BE2C (cell line): ENCODE measurements at regions not wholly inside any gene's neighbourhood (a gene's known extent, or its start where the extent isn't known, plus 50 kb on each side); places are given as distances from the start of the nearest gene placed in this dataset.

Source experiments
- DNase-seq: peaks from one replicate; pipeline ENCODE4 v3.0.0-alpha.2; 2020
- H3K27me3 ChIP-seq: fragments of 250-450 bp; sonication (Bioruptor Pico); 2 replicates; pipeline ENCODE4 v1.5.1; 2020; ENCODE audit warnings: mild to moderate bottlenecking
- H3K36me3 ChIP-seq: fragments of 250-450 bp; sonication (Bioruptor Pico); 2 replicates; pipeline ENCODE4 v1.5.1; 2020; ENCODE audit warnings: mild to moderate bottlenecking
- H3K4me1 ChIP-seq: fragments of 250-450 bp; sonication (Bioruptor Pico); 2 replicates; pipeline ENCODE4 v1.5.1; 2020
- H3K4me3 ChIP-seq: 2 replicates; pipeline ENCODE4 v1.5.1; 2011; ENCODE audit warnings: low read depth, low read length
- H3K9me3 ChIP-seq: fragments of 250-450 bp; sonication (Bioruptor Pico); 2 replicates; pipeline ENCODE4 v1.5.1; 2020
- TF ChIP-seq, protein P1 (sequence below): IDR thresholded peaks from 2 replicates; pipeline ENCODE4 v1.5.1; 2012; ENCODE audit warnings: mild to moderate bottlenecking, low read depth, low read length

DNA sequence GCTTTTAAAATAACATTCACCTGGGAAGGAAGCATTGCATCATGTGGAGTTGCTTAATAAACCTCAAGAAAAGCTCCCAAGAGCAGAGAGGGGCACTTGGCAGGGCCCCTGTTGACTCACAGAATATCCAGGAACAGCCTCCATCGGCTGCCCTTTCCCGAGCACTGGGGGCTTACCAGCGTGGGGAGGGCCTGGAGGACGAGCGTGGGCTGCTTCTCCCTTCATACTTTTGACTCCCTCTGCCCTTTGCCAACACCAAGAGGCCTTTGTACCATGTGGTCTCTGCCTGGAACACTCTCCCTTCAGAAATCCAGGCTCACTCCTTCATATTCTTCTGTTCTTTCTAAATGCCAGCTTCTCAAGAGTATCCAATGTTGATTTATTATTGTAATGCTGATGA lies 492.1 kb upstream of the TMEM132C start:
- H3K4me3 ChIP-seq: no peak overlapping the region
- H3K27me3 ChIP-seq: no peaks in the 10 kb centered on the region
- H3K36me3 ChIP-seq: no peaks in the 10 kb centered on the region
- H3K4me1 ChIP-seq: no peaks in the 10 kb centered on the region
- TF ChIP-seq, protein P1, sequence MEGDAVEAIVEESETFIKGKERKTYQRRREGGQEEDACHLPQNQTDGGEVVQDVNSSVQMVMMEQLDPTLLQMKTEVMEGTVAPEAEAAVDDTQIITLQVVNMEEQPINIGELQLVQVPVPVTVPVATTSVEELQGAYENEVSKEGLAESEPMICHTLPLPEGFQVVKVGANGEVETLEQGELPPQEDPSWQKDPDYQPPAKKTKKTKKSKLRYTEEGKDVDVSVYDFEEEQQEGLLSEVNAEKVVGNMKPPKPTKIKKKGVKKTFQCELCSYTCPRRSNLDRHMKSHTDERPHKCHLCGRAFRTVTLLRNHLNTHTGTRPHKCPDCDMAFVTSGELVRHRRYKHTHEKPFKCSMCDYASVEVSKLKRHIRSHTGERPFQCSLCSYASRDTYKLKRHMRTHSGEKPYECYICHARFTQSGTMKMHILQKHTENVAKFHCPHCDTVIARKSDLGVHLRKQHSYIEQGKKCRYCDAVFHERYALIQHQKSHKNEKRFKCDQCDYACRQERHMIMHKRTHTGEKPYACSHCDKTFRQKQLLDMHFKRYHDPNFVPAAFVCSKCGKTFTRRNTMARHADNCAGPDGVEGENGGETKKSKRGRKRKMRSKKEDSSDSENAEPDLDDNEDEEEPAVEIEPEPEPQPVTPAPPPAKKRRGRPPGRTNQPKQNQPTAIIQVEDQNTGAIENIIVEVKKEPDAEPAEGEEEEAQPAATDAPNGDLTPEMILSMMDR: no peak
- H3K9me3 ChIP-seq: no peaks in the 10 kb centered on the region; the same call in none of the 2 replicates
- DNase-seq: no peak

DNA sequence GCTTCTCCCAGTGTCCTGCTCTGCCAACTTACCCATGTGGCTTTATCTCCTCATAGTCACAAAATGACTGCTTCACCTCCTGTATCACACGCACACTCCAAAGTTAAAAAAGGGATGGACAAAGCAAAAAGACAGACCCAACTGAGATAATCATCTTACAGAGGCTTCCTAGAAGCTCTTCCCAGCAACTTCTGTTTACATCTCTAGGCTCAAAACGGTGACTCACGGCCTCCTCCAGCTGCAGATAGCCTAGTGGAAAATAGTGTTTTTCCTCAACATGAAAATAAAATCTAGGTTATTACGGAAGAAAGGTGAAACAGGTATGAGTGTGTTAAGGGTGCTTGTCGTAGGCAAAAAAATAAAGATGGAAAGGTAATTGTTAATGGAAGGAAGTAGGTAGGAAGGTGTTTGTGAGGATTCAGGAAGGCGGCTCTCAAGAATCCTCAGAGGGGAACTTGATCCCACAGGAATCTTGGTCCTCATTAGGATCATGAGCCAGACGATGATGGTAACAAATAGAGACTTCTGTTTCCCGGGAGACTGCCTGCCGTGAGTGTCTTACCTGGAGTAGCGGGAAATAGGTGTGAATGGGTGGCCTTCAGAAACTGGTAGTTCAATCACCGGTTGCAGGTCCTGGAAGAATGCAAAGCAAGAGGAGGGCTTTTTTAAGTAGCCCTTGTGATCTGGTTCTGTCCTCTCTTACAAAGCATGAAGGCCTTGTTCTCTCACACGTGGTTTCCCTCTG lies 487.5 kb upstream of the TMEM132C start:
- DNase-seq: no peak
- TF ChIP-seq, protein P1: no peak
- no peaks in the 10 kb centered on the region for H3K36me3 ChIP-seq
- H3K27me3 ChIP-seq: no peaks in the 10 kb centered on the region
- H3K4me3 ChIP-seq: no peak overlapping the region
- no peaks in the 10 kb centered on the region for H3K4me1 ChIP-seq
- no peaks in the 10 kb centered on the region; the same call in none of the 2 replicates for H3K9me3 ChIP-seq

DNA sequence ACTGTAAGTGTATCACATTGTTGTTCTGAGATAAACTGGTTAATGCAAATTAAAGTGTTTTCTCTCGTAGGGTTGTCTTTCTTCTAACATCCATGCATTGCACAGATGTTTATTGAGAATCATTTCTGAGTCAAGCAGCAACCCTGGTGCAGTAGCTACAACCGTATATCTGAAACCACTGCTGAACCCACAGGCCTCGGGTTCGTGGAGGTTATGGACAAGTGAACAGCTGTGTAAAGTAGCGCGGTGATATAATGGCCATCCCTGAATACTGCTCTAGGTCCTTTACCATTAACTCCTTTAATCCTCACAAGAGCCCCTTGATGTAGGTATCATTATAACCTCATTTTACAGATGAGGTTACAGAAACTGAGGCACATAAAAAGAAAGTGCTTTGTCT lies 486.1 kb upstream of the TMEM132C start:
- Histone ChIP-seq H3K27me3 (no peaks in the 10 kb centered on the region), H3K36me3 (no peaks in the 10 kb centered on the region), H3K4me1 (no peaks in the 10 kb centered on the region), H3K9me3 (peaks cover 1% of the 10 kb centered on the region), H3K4me3 (no peak overlapping the region)
- TF ChIP-seq, protein P1: no peak
- DNase-seq: no peak

DNA sequence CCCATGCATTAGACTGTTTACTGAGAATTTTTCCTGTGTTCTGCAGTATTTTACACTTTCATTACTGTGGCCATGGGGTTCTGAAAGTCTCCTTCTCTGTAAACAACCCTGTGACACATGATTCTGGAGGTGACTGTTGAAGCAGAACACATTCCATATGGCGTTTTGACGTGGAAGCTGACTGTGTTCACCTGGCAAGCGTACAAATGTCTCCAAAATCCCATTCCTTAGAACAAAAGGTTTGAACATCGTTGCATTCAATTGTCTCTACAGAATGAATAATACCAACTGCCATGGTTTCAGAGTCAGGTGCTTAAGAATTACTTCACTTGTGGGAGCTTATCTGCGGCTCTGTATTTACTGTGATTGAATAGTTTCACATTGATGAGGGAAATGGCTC lies 485.6 kb upstream of the TMEM132C start:
- TF ChIP-seq, protein P1: no peak
- Histone ChIP-seq H3K27me3 (no peaks in the 10 kb centered on the region), H3K9me3 (peaks cover 3% of the 10 kb centered on the region), H3K36me3 (no peaks in the 10 kb centered on the region), H3K4me3 (no peak overlapping the region), H3K4me1 (no peaks in the 10 kb centered on the region)
- DNase-seq: no peak

DNA sequence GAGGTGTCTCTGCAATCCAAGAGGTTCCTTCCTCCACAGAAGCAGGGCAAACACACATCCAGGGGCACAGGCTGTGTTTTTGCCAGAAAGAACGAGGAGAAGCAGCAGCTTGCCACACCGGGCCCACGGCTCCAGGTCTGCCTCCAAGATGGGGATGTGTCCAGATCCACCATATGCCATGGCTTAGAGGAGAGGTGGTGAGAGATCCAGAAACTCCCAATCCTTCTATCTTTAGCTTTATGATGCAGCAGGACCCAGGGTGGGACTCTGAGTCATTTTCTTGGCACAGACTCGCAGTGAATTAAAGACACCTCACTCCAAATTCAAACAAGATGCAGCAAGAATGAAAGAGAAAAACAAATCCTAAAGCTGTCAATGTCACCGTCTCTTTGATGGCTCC lies 481.4 kb upstream of the TMEM132C start:
- no peak for DNase-seq
- Histone ChIP-seq H3K9me3 (peaks cover 3% of the 10 kb centered on the region; the same call in 1 of the 2 replicates), H3K36me3 (no peaks in the 10 kb centered on the region), H3K4me3 (no peak overlapping the region), H3K4me1 (no peaks in the 10 kb centered on the region), H3K27me3 (no peaks in the 10 kb centered on the region)
- TF ChIP-seq, protein P1: no peak

DNA sequence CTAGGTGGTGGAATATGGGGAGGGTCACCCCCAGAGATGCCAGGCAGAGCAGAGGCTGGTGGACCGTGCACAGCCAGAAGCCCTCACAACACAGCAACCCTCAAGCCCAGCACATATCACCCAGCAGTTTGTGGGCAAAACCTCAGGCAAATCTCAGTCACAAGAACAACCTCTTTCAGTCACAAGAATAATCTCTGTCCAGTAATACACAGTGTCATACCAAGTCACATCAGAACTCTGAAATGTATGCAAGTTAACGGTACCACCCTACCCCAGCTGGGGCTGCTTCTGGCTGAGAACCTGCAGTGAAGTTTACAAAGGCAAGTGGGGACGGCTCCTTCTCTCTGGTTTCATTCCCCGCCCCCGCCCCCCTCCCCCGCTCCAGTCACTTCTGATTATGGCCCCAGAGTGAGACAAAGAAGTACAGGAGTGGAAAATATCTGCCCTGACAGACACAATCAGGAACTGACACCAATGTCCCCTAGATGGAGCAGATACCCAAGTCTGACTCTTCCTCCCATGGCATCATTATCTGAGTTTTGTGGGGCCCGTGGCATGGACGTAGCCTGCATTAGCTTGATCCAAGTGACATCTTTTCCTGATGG lies 480.9 kb upstream of the TMEM132C start:
- TF ChIP-seq, protein P1: no peak
- no peak for DNase-seq

More for the DNA sequence above, 480.9 kb upstream of the TMEM132C start:
- Histone ChIP-seq H3K9me3 (peaks cover 3% of the 10 kb centered on the region; the same call in 1 of the 2 replicates), H3K4me1 (no peaks in the 10 kb centered on the region), H3K27me3 (no peaks in the 10 kb centered on the region), H3K4me3 (no peak overlapping the region), H3K36me3 (no peaks in the 10 kb centered on the region)
